Mucosa of descending colon (tissue), 3 donors: ENCODE measurements at regions not wholly inside any gene's neighbourhood (a gene's known extent, or its start where the extent isn't known, plus 50 kb on each side); places are given as distances from the start of the nearest gene placed in this dataset.
"Not testable (repeated sequence)": the region's sequence is repeated elsewhere in the genome, so short reads cannot be mapped to it uniquely, and the experiment has no call there.

Source experiments
- ATAC-seq: fragments of 200-7000 bp; cut with Tn5 transposase; one replicate; pipeline ENCODE4 v1.9.1; 2020; ENCODE audit warnings: mild to moderate bottlenecking, moderate library complexity
- DNase-seq, 3 donors: peaks; one replicate each; pipeline ENCODE4 v3.0.0-alpha.2; 2020
- H3K36me3 ChIP-seq: fragments of 200-600 bp; one replicate; pipeline ENCODE4 v1.8.0; 2021; ENCODE audit warnings: low read depth, mild to moderate bottlenecking
- H3K4me1 ChIP-seq: fragments of 200-600 bp; one replicate; pipeline ENCODE4 v1.8.0; 2021; ENCODE audit warnings: low read depth, mild to moderate bottlenecking
- H3K4me3 ChIP-seq: fragments of 200-600 bp; one replicate; pipeline ENCODE4 v1.8.0; 2021; ENCODE audit warnings: mild to moderate bottlenecking
- H3K9me3 ChIP-seq: fragments of 200-600 bp; one replicate; pipeline ENCODE4 v1.8.0; 2021; ENCODE audit warnings: mild to moderate bottlenecking
- intact Hi-C, 2 donors: fragments of 100-400 bp; cut with DNase I in 1 of 2; cut with micrococcal nuclease in 1 of 2; formaldehyde crosslinking; loops; one replicate each; pipeline versions ENCODE4 v1.11.0 to v1.11.1; 2022; cut with DNase I, micrococcal nuclease
- TF ChIP-seq, protein P1 (sequence below): fragments of 200-600 bp; IDR thresholded peaks from one replicate; pipeline ENCODE4 v1.8.0; 2022; ENCODE audit warnings: antibody characterized with exemption, mild to moderate bottlenecking
- donor health status: DM: no; HTN: no; CAD: no; lungs with moderate emphysema.
- donor health status: DM: no; HTN: no; CAD: no.
- donor health status: DM: no; HTN: yes; CAD: no.

DNA sequence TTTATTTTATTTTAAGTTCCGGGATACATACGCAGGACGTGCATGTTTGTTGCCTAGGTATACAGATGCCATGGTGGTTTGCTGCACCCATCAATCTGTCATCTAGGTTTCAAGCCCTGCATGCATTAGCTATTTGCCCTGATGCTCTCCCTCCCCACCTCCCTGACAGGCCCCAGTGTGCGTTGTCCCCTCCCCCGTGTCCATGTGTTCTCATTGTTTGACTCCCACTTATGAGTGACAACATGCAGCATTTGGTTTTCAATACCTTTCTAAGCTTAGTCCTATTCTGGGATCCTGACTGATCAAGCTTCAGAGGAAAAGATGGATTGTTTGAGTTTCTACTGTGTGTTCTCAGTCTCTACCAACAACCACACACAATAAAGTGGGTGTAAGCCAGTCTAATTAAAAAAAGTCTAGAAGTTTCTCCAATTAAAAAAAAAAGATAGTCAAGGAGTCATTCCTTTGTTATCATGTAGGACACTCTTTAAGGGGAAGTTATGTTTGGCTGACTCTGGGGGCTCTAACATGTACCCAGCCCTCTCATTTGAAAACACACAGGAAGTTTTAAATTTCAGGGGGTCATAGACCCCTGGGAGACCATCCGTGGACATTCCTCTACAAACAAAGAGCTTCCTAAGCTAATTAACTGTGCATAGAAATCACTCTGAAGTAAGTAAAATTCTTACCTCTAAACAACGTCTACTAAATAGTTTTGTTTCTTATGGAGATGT lies 66.3 kb upstream of the ADAMTS18 start:
- TF ChIP-seq, protein P1, sequence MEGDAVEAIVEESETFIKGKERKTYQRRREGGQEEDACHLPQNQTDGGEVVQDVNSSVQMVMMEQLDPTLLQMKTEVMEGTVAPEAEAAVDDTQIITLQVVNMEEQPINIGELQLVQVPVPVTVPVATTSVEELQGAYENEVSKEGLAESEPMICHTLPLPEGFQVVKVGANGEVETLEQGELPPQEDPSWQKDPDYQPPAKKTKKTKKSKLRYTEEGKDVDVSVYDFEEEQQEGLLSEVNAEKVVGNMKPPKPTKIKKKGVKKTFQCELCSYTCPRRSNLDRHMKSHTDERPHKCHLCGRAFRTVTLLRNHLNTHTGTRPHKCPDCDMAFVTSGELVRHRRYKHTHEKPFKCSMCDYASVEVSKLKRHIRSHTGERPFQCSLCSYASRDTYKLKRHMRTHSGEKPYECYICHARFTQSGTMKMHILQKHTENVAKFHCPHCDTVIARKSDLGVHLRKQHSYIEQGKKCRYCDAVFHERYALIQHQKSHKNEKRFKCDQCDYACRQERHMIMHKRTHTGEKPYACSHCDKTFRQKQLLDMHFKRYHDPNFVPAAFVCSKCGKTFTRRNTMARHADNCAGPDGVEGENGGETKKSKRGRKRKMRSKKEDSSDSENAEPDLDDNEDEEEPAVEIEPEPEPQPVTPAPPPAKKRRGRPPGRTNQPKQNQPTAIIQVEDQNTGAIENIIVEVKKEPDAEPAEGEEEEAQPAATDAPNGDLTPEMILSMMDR = no peak
- no peak overlapping the region for H3K4me3 ChIP-seq
- H3K9me3 ChIP-seq = no peaks in the 10 kb centered on the region
- ATAC-seq (no peak), DNase-seq (no peak)
- H3K4me1 ChIP-seq = no peaks in the 10 kb centered on the region
- H3K36me3 ChIP-seq = no peaks in the 10 kb centered on the region
- intact Hi-C loops = no loop called here

DNA sequence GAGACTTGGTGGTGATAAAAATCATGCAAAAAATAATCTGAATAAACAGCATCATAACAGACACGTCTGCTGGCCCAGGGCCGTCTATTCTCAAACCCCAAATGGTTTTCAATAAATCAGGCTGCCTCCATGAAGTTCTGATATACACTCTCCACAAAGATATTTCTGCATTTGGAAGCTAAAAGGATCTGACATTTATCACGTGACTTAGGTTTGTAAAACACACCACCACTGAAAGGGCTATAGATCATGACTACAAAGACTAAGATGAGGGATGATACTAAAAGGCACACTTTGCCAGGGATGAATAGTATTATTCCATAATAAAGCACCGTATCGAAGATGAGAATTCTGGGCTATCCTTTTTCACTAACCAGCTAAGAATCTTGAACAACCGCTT lies 67.6 kb upstream of the ADAMTS18 start:
- DNase-seq = no peak
- Histone ChIP-seq H3K9me3 (no peaks in the 10 kb centered on the region), H3K36me3 (no peaks in the 10 kb centered on the region), H3K4me3 (no peak overlapping the region), H3K4me1 (no peaks in the 10 kb centered on the region)
- TF ChIP-seq, protein P1 = no peak
- intact Hi-C loops = no loop called here
- ATAC-seq = no peak

DNA sequence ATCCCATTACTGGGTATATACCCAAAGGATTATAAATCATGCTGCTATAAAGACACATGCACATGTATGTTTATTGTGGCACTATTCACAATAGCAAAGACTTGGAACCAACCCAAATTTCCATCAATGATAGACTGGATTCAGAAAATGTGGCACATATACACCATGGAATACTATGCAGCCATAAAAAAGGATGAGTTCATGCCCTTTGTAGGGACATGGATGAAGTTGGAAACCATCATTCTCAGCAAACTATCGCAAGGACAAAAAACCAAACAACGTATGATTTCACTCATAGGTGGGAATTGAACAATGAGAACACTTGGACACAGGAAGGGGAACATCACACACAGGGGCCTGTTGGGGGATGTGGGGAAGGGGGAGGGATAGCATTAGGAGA lies 71.7 kb upstream of the ADAMTS18 start:
- H3K4me1 ChIP-seq, H3K4me3 ChIP-seq, H3K36me3 ChIP-seq, ATAC-seq, DNase-seq, H3K9me3 ChIP-seq, intact Hi-C loops: not testable (repeated sequence)

DNA sequence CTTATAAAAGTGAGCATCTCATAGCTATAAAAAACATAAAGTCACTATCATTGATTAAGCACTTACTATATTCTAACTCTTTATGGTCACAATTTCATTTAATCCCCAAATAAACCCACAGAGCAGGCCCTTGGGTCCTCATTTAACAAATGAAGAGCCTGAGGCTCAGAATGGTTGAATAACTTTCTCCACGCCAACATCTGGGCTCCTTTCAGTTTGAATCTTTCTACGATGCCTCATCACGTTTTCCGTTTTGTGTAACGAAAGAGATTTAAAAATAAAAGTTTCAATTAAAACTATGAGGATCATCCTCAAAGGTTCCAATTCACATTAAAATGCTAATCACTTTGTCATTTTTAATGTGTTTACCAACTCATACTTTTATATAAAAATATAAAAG lies 74.2 kb upstream of the ADAMTS18 start:
- H3K4me3 ChIP-seq = no peak overlapping the region
- TF ChIP-seq, protein P1 = no peak
- DNase-seq (no peak), ATAC-seq (no peak)
- H3K4me1 ChIP-seq = no peaks in the 10 kb centered on the region
- no peaks in the 10 kb centered on the region for H3K9me3 ChIP-seq
- no peaks in the 10 kb centered on the region for H3K36me3 ChIP-seq
- intact Hi-C loops = no loop called here

DNA sequence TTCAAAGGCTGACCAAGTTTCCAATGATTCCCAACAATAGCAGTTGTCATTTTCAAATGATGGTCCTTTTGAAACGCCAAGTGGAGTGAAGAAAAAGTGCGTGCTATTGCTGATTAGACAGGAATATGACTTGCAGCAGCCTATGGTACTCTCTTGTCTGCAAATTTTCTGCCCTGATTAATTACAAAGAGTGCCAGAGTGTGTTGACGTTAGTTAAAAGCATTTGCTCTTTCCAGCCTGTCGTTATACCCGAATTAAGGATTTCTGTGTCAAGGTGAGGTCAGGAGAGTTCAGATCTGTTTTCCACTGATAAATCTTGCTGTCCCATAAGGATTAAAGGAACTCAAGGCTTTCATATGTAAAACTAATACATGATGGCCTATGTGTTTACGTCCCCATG lies 75.0 kb upstream of the ADAMTS18 start:
- Histone ChIP-seq H3K4me3 (no peak overlapping the region), H3K4me1 (no peaks in the 10 kb centered on the region), H3K9me3 (no peaks in the 10 kb centered on the region), H3K36me3 (no peaks in the 10 kb centered on the region)
- DNase-seq = no peak
- ATAC-seq = no peak
- TF ChIP-seq, protein P1 = no peak
- intact Hi-C loops = no loop called here

DNA sequence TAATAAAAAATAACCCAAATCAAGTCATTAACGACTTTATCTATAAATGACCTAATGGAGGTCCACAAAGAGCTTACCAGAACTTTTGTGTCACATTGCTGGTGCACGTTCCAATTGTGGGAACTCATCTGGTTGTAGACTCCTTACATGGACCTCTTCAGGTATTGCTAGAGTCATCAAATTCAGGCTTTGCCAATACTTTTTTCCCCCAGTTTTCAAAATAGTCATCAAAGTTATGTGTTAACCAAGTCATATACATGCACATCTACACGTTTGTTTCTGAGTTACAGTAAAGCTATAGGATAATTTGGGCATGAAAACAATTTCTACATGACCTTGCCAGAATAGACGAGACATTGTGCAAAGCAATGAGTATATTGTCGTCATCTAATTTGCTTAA lies 76.2 kb upstream of the ADAMTS18 start:
- H3K4me1 ChIP-seq = no peaks in the 10 kb centered on the region
- DNase-seq (no peak), ATAC-seq (no peak)
- intact Hi-C loops = no loop called here
- TF ChIP-seq, protein P1 = no peak
- H3K36me3 ChIP-seq = no peaks in the 10 kb centered on the region
- no peak overlapping the region for H3K4me3 ChIP-seq
- no peaks in the 10 kb centered on the region for H3K9me3 ChIP-seq
